ENCODE measurements at regions not wholly inside any gene's neighbourhood (a gene's known extent, or its start where the extent isn't known, plus 50 kb on each side); places are given as distances from the start of the nearest gene placed in this dataset.

- no peak for TF ChIP-seq CTCF (IDR thresholded peaks at IDR 0.05)
- Histone ChIP-seq H3K36me3 (no peaks in the 10 kb centered on the region), H3K27me3 (ENCODE audit: low read depth) (no peaks in the 10 kb centered on the region), H3K9me3 (no peaks in the 10 kb centered on the region), H3K27ac (no peak overlapping the region), H3K4me3 (no peak overlapping the region), H3K4me1 (no peaks in the 10 kb centered on the region)
- intact Hi-C loops (cut with DNase I): no loop called here
- DNase-seq (no peak), ATAC-seq (no peak)
Observed at GRCh38 chr18:54692463-54692862, 101.4 kb downstream of the DYNAP start.

- DNase-seq (no peak), ATAC-seq (no peak)
- Histone ChIP-seq H3K36me3 (no peaks in the 10 kb centered on the region), H3K4me1 (no peaks in the 10 kb centered on the region), H3K4me3 (no peak overlapping the region), H3K27ac (no peak overlapping the region), H3K27me3 (ENCODE audit: low read depth) (no peaks in the 10 kb centered on the region), H3K9me3 (no peaks in the 10 kb centered on the region)
- TF ChIP-seq CTCF (IDR thresholded peaks at IDR 0.05): no peak
- intact Hi-C loops (cut with DNase I): no loop called here
Observed at GRCh38 chr18:54696616-54697293, 105.7 kb downstream of the DYNAP start.

- intact Hi-C loops (cut with DNase I): no loop called here
- no peak for ATAC-seq
- no peak for TF ChIP-seq CTCF (IDR thresholded peaks at IDR 0.05)
Observed at GRCh38 chr18:54700580-54700979, 109.5 kb downstream of the DYNAP start.

GRCh38 chr18:54702686-54703085 lies 111.6 kb downstream of the DYNAP start:
- Histone ChIP-seq H3K36me3 (no peaks in the 10 kb centered on the region), H3K9me3 (no peaks in the 10 kb centered on the region), H3K4me1 (no peaks in the 10 kb centered on the region), H3K27me3 (ENCODE audit: low read depth) (no peaks in the 10 kb centered on the region), H3K4me3 (no peak overlapping the region), H3K27ac (no peak overlapping the region)
- no peak for DNase-seq
- intact Hi-C loops (cut with DNase I): no loop called here
- TF ChIP-seq CTCF (IDR thresholded peaks at IDR 0.05): no peak
- no peak for ATAC-seq

More at GRCh38 chr18:54700580-54700979, 109.5 kb downstream of the DYNAP start:
- no peaks in the 10 kb centered on the region for H3K9me3 ChIP-seq
- H3K36me3 ChIP-seq: no peaks in the 10 kb centered on the region
- no peak overlapping the region for H3K4me3 ChIP-seq
- no peaks in the 10 kb centered on the region for H3K4me1 ChIP-seq
- no peak for DNase-seq
- no peak overlapping the region for H3K27ac ChIP-seq
- no peaks in the 10 kb centered on the region for H3K27me3 ChIP-seq (ENCODE audit: low read depth)

- no peak for DNase-seq
- H3K36me3 ChIP-seq: no peaks in the 10 kb centered on the region
- no peak for ATAC-seq
Observed at GRCh38 chr18:54710074-54710899, 118.0 kb upstream of the RAB27B start.

More at GRCh38 chr18:54710074-54710899, 118.0 kb upstream of the RAB27B start:
- no peaks in the 10 kb centered on the region for H3K27me3 ChIP-seq (ENCODE audit: low read depth)
- H3K27ac ChIP-seq: no peak overlapping the region
- H3K4me3 ChIP-seq: no peak overlapping the region
- H3K4me1 ChIP-seq: no peaks in the 10 kb centered on the region
- H3K9me3 ChIP-seq: no peaks in the 10 kb centered on the region
- intact Hi-C loops (cut with DNase I): no loop called here
- TF ChIP-seq CTCF (IDR thresholded peaks at IDR 0.05): no peak

Measured in lower lobe of right lung (tissue), 2 donors.